Endodermal cell (in vitro differentiated cells): ENCODE measurements at regions not wholly inside any gene's neighbourhood (a gene's known extent, or its start where the extent isn't known, plus 50 kb on each side); places are given as distances from the start of the nearest gene placed in this dataset.

Experiments used
- DNase-seq: peaks from one replicate; pipeline ENCODE4 v3.0.0-alpha.2; 2017
- H3K27ac ChIP-seq: 2 replicates; pipeline ENCODE4 v1.5.1; 2013; ENCODE audit warnings: mild to moderate bottlenecking, low read depth, low read length, moderate library complexity
- H3K27me3 ChIP-seq: 2 replicates; pipeline ENCODE4 v1.6.1; 2013; ENCODE audit warnings: mild to moderate bottlenecking, low read length, moderate library complexity; ENCODE audit not compliant: insufficient read depth, control insufficient read depth, poor library complexity, severe bottlenecking
- H3K36me3 ChIP-seq: 2 replicates; pipeline ENCODE4 v1.7.0; 2013; ENCODE audit warnings: mild to moderate bottlenecking, low read length, moderate library complexity; ENCODE audit not compliant: control insufficient read depth, insufficient read depth
- H3K4me1 ChIP-seq: one replicate; pipeline ENCODE4 v1.7.0; 2013; ENCODE audit warnings: low read length; ENCODE audit not compliant: control insufficient read depth, insufficient read depth
- H3K4me3 ChIP-seq: 2 replicates; pipeline ENCODE4 v1.5.1; 2013; ENCODE audit warnings: mild to moderate bottlenecking, low read length, moderate library complexity
- H3K9ac ChIP-seq: 2 replicates; pipeline ENCODE4 v1.6.1; 2013; ENCODE audit warnings: mild to moderate bottlenecking, low read length, moderate library complexity; ENCODE audit not compliant: poor library complexity, severe bottlenecking; ENCODE audit errors: extremely low read depth
- H3K9me3 ChIP-seq: 2 replicates; pipeline ENCODE4 v1.6.1; 2013; ENCODE audit warnings: mild to moderate bottlenecking, low read length, moderate library complexity; ENCODE audit not compliant: control insufficient read depth
- H3K27ac Mint-ChIP-seq: 2 replicates; pipeline ENCODE4 v1.8.0; 2020; ENCODE audit warnings: mixed read lengths
- H3K27me3 Mint-ChIP-seq: 2 replicates; pipeline ENCODE4 v1.8.0; 2021; ENCODE audit warnings: mild to moderate bottlenecking, mixed read lengths; ENCODE audit not compliant: insufficient read depth
- H3K36me3 Mint-ChIP-seq: 2 replicates; pipeline ENCODE4 v1.8.0; 2020; ENCODE audit warnings: low read depth, mixed read lengths
- H3K4me1 Mint-ChIP-seq: 2 replicates; pipeline ENCODE4 v1.8.0; 2020; ENCODE audit warnings: mixed read lengths
- H3K4me3 Mint-ChIP-seq: 2 replicates; pipeline ENCODE4 v1.8.0; 2020; ENCODE audit warnings: mild to moderate bottlenecking, moderate library complexity, mixed read lengths
- H3K9me3 Mint-ChIP-seq: 2 replicates; pipeline ENCODE4 v1.8.0; 2020; ENCODE audit warnings: mild to moderate bottlenecking, mixed read lengths
- WGBS, 2 experiments: methylation state at CpG; one replicate each; pipeline versions ENCODE4 v1.1.5 to v1.1.7; 2013; ENCODE audit warnings: missing lambda C conversion rate in 2 of 2, mixed read lengths in 1 of 2; ENCODE audit not compliant: insufficient coverage in 1 of 2, insufficient read length in 1 of 2; 5-methylcytosine and 5-hydroxymethylcytosine counted together
- TF ChIP-seq, protein P1 (sequence below): fragments of 200-600 bp; sonication (generic); conservative IDR thresholded peaks from 2 replicates; pipeline ENCODE4 v1.5.0; 2021; ENCODE audit warnings: antibody characterized with exemption, mild to moderate bottlenecking

GRCh38 chr13:111436446-111436845 lies 116.0 kb downstream of the TEX29 start:
- DNase-seq, result no peak
- no peaks in the 10 kb centered on the region for H3K9me3 ChIP-seq
- 86 to 88% methylated on average over 6 to 11 of the region's 11 CpGs for WGBS, 2 experiments
- no peaks in the 10 kb centered on the region for H3K36me3 ChIP-seq
- peaks cover 25% of the 10 kb centered on the region for H3K27me3 Mint-ChIP-seq
- no peaks in the 10 kb centered on the region for H3K9me3 Mint-ChIP-seq
- no peak overlapping the region for H3K27ac Mint-ChIP-seq
- H3K36me3 Mint-ChIP-seq, result no peaks in the 10 kb centered on the region
- H3K27ac ChIP-seq, result no peak overlapping the region
- H3K9ac ChIP-seq, result no peak overlapping the region
- H3K4me1 ChIP-seq, result no peaks in the 10 kb centered on the region
- peaks cover 10% of the 10 kb centered on the region for H3K27me3 ChIP-seq
- no peaks in the 10 kb centered on the region for H3K4me1 Mint-ChIP-seq
- H3K4me3 ChIP-seq, result no peak overlapping the region
- no peak overlapping the region for H3K4me3 Mint-ChIP-seq
- TF ChIP-seq, protein P1, sequence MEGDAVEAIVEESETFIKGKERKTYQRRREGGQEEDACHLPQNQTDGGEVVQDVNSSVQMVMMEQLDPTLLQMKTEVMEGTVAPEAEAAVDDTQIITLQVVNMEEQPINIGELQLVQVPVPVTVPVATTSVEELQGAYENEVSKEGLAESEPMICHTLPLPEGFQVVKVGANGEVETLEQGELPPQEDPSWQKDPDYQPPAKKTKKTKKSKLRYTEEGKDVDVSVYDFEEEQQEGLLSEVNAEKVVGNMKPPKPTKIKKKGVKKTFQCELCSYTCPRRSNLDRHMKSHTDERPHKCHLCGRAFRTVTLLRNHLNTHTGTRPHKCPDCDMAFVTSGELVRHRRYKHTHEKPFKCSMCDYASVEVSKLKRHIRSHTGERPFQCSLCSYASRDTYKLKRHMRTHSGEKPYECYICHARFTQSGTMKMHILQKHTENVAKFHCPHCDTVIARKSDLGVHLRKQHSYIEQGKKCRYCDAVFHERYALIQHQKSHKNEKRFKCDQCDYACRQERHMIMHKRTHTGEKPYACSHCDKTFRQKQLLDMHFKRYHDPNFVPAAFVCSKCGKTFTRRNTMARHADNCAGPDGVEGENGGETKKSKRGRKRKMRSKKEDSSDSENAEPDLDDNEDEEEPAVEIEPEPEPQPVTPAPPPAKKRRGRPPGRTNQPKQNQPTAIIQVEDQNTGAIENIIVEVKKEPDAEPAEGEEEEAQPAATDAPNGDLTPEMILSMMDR, result no peak

GRCh38 chr13:111437417-111437816 lies 117.0 kb downstream of the TEX29 start:
- H3K4me3 Mint-ChIP-seq, result no peak overlapping the region
- peaks cover 23% of the 10 kb centered on the region for H3K27me3 Mint-ChIP-seq
- no peak overlapping the region for H3K27ac Mint-ChIP-seq
- H3K9me3 ChIP-seq, result no peaks in the 10 kb centered on the region
- no peaks in the 10 kb centered on the region for H3K9me3 Mint-ChIP-seq
- TF ChIP-seq, protein P1, result no peak
- no peak overlapping the region for H3K4me3 ChIP-seq
- no peak overlapping the region for H3K9ac ChIP-seq
- H3K36me3 ChIP-seq, result no peaks in the 10 kb centered on the region
- no peaks in the 10 kb centered on the region for H3K4me1 ChIP-seq
- no peaks in the 10 kb centered on the region for H3K4me1 Mint-ChIP-seq
- DNase-seq, result no peak
- peaks cover 10% of the 10 kb centered on the region for H3K27me3 ChIP-seq
- H3K27ac ChIP-seq, result no peak overlapping the region
- WGBS, 2 experiments, result 89 to 93% methylated on average over 3 to 11 of the region's 11 CpGs
- no peaks in the 10 kb centered on the region for H3K36me3 Mint-ChIP-seq

- no peaks in the 10 kb centered on the region for H3K4me1 Mint-ChIP-seq
- TF ChIP-seq, protein P1, result no peak
- WGBS, 2 experiments, result 93 to 94% methylated on average over 22 to 26 of the region's 26 CpGs
- peaks cover 10% of the 10 kb centered on the region for H3K27me3 ChIP-seq
- H3K9me3 Mint-ChIP-seq, result no peaks in the 10 kb centered on the region
- no peak overlapping the region for H3K27ac Mint-ChIP-seq
- H3K4me3 Mint-ChIP-seq, result no peak overlapping the region
- peaks cover 22% of the 10 kb centered on the region for H3K27me3 Mint-ChIP-seq
- no peak overlapping the region for H3K27ac ChIP-seq
- no peaks in the 10 kb centered on the region for H3K36me3 Mint-ChIP-seq
- DNase-seq, result peak; percentile 38
- no peaks in the 10 kb centered on the region for H3K9me3 ChIP-seq
- H3K4me3 ChIP-seq, result no peak overlapping the region
- no peaks in the 10 kb centered on the region for H3K4me1 ChIP-seq
- H3K9ac ChIP-seq, result no peak overlapping the region
- H3K36me3 ChIP-seq, result no peaks in the 10 kb centered on the region
Observed at GRCh38 chr13:111437856-111438547, 117.6 kb downstream of the TEX29 start.
